Progenitor cell of endocrine pancreas (in vitro differentiated cells): ENCODE measurements at regions not wholly inside any gene's neighbourhood (a gene's known extent, or its start where the extent isn't known, plus 50 kb on each side); places are given as distances from the start of the nearest gene placed in this dataset.

Experiments
- DNase-seq: peaks from one replicate; pipeline ENCODE4 v3.0.0; 2021; ENCODE audit warnings: low spot score; ENCODE audit not compliant: unreplicated experiment
- H3K27ac Mint-ChIP-seq: 2 replicates; pipeline ENCODE4 v1.8.0; 2021; ENCODE audit warnings: mild to moderate bottlenecking, moderate library complexity, mixed read lengths
- H3K27me3 Mint-ChIP-seq: 2 replicates; pipeline ENCODE4 v1.8.0; 2021; ENCODE audit warnings: mixed read lengths
- H3K36me3 Mint-ChIP-seq: 2 replicates; pipeline ENCODE4 v1.8.0; 2022; ENCODE audit warnings: mixed read lengths; ENCODE audit not compliant: insufficient read depth
- H3K4me1 Mint-ChIP-seq: 2 replicates; pipeline ENCODE4 v1.8.0; 2021; ENCODE audit warnings: low read depth, mixed read lengths
- H3K4me3 Mint-ChIP-seq: 2 replicates; pipeline ENCODE4 v1.8.0; 2021; ENCODE audit warnings: low read depth, mild to moderate bottlenecking, moderate library complexity, mixed read lengths
- H3K9me3 Mint-ChIP-seq: 2 replicates; pipeline ENCODE4 v1.8.0; 2021; ENCODE audit warnings: low read depth, mixed read lengths
- TF ChIP-seq, protein P1 (sequence below): fragments of 200-600 bp; sonication (generic); IDR thresholded peaks from one replicate; pipeline ENCODE4 v1.5.0; 2021; ENCODE audit warnings: antibody characterized with exemption, mild to moderate bottlenecking; ENCODE audit not compliant: unreplicated experiment

DNA sequence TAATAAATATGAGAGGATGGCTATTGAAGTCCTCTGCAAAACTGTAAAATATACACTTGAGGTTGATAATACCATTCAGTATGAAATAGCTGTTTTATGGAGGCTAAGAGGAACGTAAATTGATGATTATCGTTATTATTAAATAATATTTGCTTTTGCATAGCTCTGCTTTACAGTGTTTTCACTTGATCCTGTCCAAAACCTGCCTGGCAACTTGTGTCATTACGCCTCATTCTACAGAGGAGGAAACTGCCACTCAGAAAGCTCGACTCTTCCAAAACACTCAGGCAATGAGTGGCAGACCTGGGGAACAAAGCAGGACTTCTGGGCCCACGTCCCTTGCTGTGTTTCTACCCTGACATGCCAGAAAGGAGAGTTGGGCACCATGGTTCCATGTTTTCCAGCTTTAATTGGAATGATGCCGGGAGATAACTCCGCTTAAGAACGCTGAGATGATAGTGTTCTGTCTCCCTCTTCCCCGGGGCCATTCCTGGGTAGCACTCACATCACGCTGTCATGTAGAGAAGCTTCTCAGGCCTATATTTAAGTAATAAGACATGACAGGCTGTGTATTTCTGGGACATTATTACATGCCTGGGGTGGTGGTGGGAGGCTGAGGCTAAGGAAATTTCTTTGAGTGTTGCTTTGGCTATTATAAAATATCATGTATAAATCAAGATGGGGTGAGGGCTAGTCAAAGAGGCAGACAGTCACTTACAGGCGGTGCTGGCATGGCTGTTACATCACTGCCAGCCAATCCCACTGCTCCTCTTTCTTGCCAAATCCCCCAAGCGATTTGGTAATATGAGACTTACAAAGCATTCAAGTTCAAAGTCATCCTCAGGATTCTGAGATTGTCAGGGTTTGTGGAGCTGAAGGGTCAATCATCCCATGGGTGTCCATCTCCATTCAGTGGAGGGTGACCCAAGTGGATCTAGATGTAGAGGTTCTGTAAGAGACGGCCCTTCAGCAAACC, 501.7 kb downstream of the INSC start:
- Mint-ChIP-seq H3K27ac (no peak overlapping the region), H3K36me3 (no peaks in the 10 kb centered on the region), H3K4me3 (no peak overlapping the region), H3K9me3 (no peaks in the 10 kb centered on the region), H3K27me3 (peaks cover 24% of the 10 kb centered on the region), H3K4me1 (peaks cover 6% of the 10 kb centered on the region)
- no peak for DNase-seq
- TF ChIP-seq, protein P1, sequence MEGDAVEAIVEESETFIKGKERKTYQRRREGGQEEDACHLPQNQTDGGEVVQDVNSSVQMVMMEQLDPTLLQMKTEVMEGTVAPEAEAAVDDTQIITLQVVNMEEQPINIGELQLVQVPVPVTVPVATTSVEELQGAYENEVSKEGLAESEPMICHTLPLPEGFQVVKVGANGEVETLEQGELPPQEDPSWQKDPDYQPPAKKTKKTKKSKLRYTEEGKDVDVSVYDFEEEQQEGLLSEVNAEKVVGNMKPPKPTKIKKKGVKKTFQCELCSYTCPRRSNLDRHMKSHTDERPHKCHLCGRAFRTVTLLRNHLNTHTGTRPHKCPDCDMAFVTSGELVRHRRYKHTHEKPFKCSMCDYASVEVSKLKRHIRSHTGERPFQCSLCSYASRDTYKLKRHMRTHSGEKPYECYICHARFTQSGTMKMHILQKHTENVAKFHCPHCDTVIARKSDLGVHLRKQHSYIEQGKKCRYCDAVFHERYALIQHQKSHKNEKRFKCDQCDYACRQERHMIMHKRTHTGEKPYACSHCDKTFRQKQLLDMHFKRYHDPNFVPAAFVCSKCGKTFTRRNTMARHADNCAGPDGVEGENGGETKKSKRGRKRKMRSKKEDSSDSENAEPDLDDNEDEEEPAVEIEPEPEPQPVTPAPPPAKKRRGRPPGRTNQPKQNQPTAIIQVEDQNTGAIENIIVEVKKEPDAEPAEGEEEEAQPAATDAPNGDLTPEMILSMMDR, result no peak

DNA sequence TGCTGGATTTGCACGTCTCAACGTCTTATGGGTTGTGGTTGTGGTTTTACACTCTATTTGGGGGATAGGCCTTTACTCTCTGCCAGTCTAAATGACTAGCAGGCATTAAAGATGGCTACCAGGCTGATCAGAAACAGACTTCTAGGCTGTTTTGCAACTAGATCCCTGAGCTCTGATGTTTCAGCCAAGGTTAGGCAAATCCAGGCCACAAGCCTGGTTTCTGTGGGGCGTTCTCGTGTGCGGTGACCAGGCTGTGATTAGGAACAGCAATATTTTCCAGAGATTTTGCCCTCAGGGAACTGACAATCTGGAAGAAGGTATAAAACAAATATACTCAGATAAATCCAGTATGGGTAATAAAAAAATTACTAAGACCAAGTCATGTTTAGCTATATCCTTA, 502.4 kb downstream of the INSC start:
- H3K27me3 Mint-ChIP-seq, result peaks cover 24% of the 10 kb centered on the region
- no peak overlapping the region for H3K4me3 Mint-ChIP-seq
- no peak for DNase-seq
- no peaks in the 10 kb centered on the region for H3K9me3 Mint-ChIP-seq
- peaks cover 6% of the 10 kb centered on the region for H3K4me1 Mint-ChIP-seq
- TF ChIP-seq, protein P1, result no peak
- no peak overlapping the region for H3K27ac Mint-ChIP-seq
- no peaks in the 10 kb centered on the region for H3K36me3 Mint-ChIP-seq

DNA sequence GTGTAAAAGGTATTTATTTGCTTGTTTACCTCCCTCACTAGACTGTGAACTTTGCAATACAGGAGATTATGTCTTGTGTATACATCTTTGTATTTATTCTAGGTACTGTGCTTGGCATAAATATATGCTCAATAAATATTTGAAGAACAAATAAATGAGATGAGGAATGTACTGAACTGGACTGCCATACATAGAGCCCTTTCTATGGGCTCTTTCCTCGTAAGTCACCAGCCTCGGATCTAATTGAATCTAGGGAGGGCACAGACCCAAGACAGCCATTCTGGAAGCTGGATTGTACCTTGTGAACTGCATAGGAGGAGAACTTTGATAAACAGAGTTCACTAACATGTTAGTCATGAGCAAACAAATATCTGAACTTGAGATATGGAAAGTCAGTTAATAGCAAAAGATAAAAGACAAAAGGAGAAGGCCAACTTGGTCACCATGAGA, 503.9 kb downstream of the INSC start:
- Mint-ChIP-seq H3K27ac (no peak overlapping the region), H3K4me3 (no peak overlapping the region), H3K4me1 (peaks cover 9% of the 10 kb centered on the region), H3K36me3 (no peaks in the 10 kb centered on the region), H3K27me3 (peaks cover 38% of the 10 kb centered on the region), H3K9me3 (no peaks in the 10 kb centered on the region)
- TF ChIP-seq, protein P1, result no peak
- DNase-seq, result no peak

DNA sequence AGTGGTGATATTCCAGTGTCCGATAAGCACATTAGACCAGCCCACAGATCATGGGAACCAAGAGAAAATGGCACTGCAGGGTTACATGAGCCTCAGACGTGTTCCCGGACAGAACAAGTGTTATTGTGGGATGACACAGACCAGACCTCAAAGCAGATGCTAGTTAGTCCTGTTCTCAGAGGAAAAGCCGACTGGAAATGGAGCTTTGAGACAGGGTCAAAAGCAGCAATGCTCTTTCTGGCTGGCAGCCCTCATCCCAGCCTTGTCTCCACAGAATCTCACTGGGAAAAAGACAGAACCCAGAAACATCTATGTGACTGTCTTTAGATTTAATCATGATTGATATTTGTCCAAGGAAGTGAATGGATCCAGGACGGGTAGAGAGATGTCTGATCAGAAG, 506.8 kb downstream of the INSC start:
- TF ChIP-seq, protein P1, result no peak
- no peak overlapping the region for H3K4me3 Mint-ChIP-seq
- H3K27ac Mint-ChIP-seq, result no peak overlapping the region
- H3K27me3 Mint-ChIP-seq, result peaks cover 52% of the 10 kb centered on the region
- peaks cover 19% of the 10 kb centered on the region for H3K4me1 Mint-ChIP-seq
- no peak for DNase-seq
- no peaks in the 10 kb centered on the region for H3K9me3 Mint-ChIP-seq
- H3K36me3 Mint-ChIP-seq, result no peaks in the 10 kb centered on the region

DNA sequence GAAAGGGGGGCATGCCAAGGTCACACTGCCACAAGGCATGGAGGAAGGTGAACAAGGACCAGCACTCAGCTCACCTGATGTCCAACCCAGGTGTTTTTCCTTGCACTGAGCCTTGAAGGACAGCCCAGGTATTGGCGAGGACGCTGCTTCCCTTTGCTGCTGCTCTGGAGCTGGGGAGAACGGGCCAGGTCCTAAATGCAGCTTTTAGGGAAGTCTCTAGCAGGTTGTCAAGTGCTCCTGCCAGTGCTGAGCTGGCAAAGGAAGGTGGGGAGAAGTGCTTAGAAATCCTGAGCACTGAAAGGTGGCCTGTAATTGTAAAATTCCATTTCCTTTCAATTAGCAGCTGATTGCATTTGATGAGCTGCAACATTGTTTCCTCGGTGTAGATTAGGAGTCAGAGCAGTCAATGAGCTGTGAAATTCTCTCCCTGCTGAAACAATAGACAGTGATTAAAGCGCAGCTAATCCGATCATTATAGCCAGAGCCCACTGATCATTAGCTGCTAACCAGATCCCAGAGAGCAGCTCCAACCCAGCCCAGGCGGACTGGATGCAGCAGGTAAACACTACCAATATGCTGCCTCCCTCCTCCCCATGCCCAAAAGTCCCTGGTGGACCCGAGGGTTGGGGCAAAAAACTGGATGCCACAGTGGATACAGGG, 507.6 kb downstream of the INSC start:
- H3K4me1 Mint-ChIP-seq, result peaks cover 19% of the 10 kb centered on the region
- no peaks in the 10 kb centered on the region for H3K9me3 Mint-ChIP-seq
- TF ChIP-seq, protein P1, result no peak
- no peak for DNase-seq
- H3K27me3 Mint-ChIP-seq, result peaks cover 60% of the 10 kb centered on the region
- H3K36me3 Mint-ChIP-seq, result no peaks in the 10 kb centered on the region
- H3K27ac Mint-ChIP-seq, result peak overlapping the region; percentile 29
- H3K4me3 Mint-ChIP-seq, result no peak overlapping the region
